Adrenal gland (tissue), 9 donors: ENCODE measurements at regions not wholly inside any gene's neighbourhood (a gene's known extent, or its start where the extent isn't known, plus 50 kb on each side); places are given as distances from the start of the nearest gene placed in this dataset.

Experiments used
- DNase-seq, 7 donors: peaks; one replicate each; pipeline ENCODE4 v3.0.0-alpha.2; 2019 to 2020
- H3K27ac ChIP-seq, 5 donors: fragments of 200-600 bp; sonication (generic) in 4 of 5; 1 replicate in 3 of 5; 2 replicates in 2 of 5; pipeline versions ENCODE4 v1.5.1 to v1.8.0; 2016 to 2020; ENCODE audit warnings: mild to moderate bottlenecking in 1 of 5
- H3K27me3 ChIP-seq: fragments of 200-600 bp; 2 replicates; pipeline ENCODE4 v1.8.0; 2021
- H3K36me3 ChIP-seq, 2 donors: fragments of 200-600 bp; replicated peaks in 1 of 2; 1 replicate in 1 of 2; 2 replicates in 1 of 2; pipeline versions ENCODE4 v1.5.1 to v1.8.0; 2018 to 2022
- H3K4me1 ChIP-seq, 2 donors: fragments of 200-600 bp; replicated peaks in 1 of 2; 1 replicate in 1 of 2; 2 replicates in 1 of 2; pipeline versions ENCODE4 v1.5.1 to v1.8.0; 2018 to 2021
- H3K4me3 ChIP-seq, 4 donors: fragments of 200-600 bp; sonication (generic) in 3 of 4; one replicate each; pipeline ENCODE4 v1.5.1; 2016 to 2018
- H3K9me3 ChIP-seq, 3 donors: fragments of 200-600 bp; sonication (generic) in 1 of 3; replicated peaks in 1 of 3; 1 replicate in 2 of 3; 2 replicates in 1 of 3; pipeline versions ENCODE4 v1.5.1 to v1.8.0; 2016 to 2021
- POLR2A ChIP-seq, 2 donors: fragments of 450-650 bp; IDR thresholded peaks; one replicate each; pipeline ENCODE4 v1.6.1; 2017; ENCODE audit warnings: antibody characterized with exemption in 2 of 2, mild to moderate bottlenecking in 2 of 2, moderate library complexity in 1 of 2
- WGBS, 4 donors: extraction: QIAGEN DNeasy Blood & Tissue Kit in 2 of 4; methylation state at CpG; one replicate each; pipeline versions ENCODE4 v1.1.5 to v1.1.7; 2013 to 2017; 5-methylcytosine and 5-hydroxymethylcytosine counted together
- intact Hi-C, 2 donors: fragments of 100-400 bp; cut with DNase I; formaldehyde crosslinking; loops; one replicate each; pipeline versions ENCODE4 v1.14.1 to v1.15.0; 2022 to 2023
- TF ChIP-seq, protein P1 (sequence below), 6 experiments: fragments of 450-650 bp in 4 of 6; fragments of 200-600 bp in 2 of 6; sonication (generic) in 1 of 6; IDR thresholded peaks; 1 replicate in 5 of 6; 2 replicates in 1 of 6; pipeline versions ENCODE4 v1.5.1 to v1.8.0; 2016 to 2021; ENCODE audit warnings: antibody characterized with exemption in 6 of 6, mild to moderate bottlenecking in 2 of 6, moderate library complexity in 1 of 6
- donor health status: healthy with polysubstance abuse.
- donor health status: Bipolar disorder and iron deficiency.
- donor health status: DM: yes; HTN: yes; CAD: no.
- donor health status: DM: no; HTN: no; CAD: no.
- donor health status: DM: no; HTN: no; CAD: no.

DNA sequence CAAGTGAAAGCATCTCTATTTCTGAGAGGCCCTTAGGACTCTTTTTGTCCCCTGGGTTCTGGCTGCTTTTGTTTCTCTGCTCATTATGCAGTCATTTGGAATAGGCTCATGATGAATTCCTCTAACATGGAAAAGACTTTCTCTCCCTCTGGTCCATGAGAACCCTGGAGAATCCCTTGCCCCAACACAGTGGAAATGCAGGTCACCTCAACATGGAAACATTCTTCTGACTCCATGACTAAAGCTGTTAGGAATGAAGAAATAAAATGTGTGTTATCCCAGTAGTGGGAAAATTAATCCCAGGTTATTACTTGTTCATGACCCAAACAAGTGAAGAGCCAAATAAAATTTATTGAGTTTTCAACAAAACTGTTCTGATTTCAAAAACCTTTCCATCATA, 458.6 kb downstream of the EPM2A start:
- no peak overlapping the region for H3K27ac ChIP-seq
- no peak for DNase-seq
- TF ChIP-seq, protein P1, sequence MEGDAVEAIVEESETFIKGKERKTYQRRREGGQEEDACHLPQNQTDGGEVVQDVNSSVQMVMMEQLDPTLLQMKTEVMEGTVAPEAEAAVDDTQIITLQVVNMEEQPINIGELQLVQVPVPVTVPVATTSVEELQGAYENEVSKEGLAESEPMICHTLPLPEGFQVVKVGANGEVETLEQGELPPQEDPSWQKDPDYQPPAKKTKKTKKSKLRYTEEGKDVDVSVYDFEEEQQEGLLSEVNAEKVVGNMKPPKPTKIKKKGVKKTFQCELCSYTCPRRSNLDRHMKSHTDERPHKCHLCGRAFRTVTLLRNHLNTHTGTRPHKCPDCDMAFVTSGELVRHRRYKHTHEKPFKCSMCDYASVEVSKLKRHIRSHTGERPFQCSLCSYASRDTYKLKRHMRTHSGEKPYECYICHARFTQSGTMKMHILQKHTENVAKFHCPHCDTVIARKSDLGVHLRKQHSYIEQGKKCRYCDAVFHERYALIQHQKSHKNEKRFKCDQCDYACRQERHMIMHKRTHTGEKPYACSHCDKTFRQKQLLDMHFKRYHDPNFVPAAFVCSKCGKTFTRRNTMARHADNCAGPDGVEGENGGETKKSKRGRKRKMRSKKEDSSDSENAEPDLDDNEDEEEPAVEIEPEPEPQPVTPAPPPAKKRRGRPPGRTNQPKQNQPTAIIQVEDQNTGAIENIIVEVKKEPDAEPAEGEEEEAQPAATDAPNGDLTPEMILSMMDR (IDR thresholded peaks at IDR 0.05), result no peak
- TF ChIP-seq POLR2A (IDR thresholded peaks at IDR 0.05), result no peak
- no peaks in the 10 kb centered on the region for H3K9me3 ChIP-seq
- intact Hi-C loops, result no loop called here
- H3K36me3 ChIP-seq, result no peaks in the 10 kb centered on the region
- no peaks in the 10 kb centered on the region for H3K27me3 ChIP-seq
- H3K4me1 ChIP-seq, result no peaks in the 10 kb centered on the region
- no peak overlapping the region for H3K4me3 ChIP-seq

DNA sequence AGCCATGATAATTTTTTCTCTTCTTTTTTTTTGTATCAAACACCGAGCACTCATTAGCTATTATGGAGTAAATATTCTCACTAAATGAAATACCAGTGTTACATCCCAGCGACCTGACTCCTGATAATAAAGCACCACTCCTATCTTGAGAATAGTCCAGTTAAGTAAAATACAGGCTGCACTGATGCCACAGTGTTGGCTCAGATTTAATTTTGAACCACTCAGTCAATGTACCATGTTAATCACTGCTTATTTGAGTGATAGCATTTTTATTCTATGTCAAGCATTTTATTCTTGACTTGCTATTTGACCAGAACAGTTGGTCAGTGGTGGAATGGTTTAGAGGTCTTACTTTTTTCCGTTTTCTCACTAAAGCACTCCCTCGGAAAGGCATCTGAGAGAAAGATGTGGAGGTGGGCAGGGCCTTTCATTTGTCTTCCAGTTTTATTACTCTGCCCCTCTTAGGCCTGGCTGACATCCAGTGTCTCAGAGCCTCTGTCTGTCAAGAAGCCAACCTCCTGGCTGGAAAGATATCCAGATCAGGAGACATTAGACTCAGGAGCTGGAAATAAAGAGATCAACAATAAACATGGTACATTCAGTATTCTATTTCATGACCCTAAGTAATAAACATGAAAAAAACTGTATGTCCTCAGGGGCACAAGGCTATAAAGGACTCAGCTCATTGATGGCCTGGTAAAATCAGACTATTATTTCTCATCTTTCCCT, 457.8 kb downstream of the EPM2A start:
- Histone ChIP-seq H3K27ac (no peak overlapping the region), H3K4me1 (no peaks in the 10 kb centered on the region), H3K4me3 (no peak overlapping the region), H3K36me3 (no peaks in the 10 kb centered on the region), H3K9me3 (no peaks in the 10 kb centered on the region), H3K27me3 (no peaks in the 10 kb centered on the region)
- WGBS, 4 donors, result 83 to 91% (median 88%) methylated on average over 4 of the region's 4 CpGs
- intact Hi-C loops, result no loop called here
- DNase-seq, result no peak
- TF ChIP-seq, protein P1 (IDR thresholded peaks at IDR 0.05), result no peak
- TF ChIP-seq POLR2A (IDR thresholded peaks at IDR 0.05), result no peak

DNA sequence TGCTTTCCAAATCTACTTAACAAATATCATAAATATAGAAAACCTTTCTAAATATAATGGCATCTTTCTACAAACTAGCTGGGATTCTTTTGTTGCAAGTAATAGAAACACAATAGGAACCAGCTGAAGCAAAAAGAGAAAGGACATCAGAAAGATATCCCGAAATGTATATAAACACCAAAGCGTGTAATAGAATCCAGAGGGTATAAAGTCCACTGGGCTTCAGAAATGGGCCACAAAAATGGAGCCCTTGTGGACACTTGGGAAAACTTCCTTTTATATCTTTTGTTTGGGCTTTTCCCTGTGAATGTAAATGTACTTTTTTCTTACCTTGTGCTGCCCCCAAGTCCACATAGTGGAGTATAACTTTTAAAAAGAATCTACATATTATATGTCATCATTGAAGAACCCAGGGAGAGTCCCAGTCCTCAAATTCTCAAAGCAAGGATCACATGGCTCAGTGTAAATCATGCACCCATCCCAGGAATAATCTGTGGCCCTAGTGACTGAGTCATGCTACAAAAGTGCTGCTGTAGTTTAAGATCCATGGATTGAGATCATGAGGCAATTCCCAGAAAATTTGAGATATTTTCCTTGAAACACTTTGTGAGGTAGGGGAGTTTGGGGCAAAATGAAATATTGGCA, 457.0 kb downstream of the EPM2A start:
- WGBS, 4 donors, result 85 to 89% (median 88%) methylated on average over 2 of the region's 2 CpGs
- DNase-seq, result no peak
- intact Hi-C loops, result no loop called here

DNA sequence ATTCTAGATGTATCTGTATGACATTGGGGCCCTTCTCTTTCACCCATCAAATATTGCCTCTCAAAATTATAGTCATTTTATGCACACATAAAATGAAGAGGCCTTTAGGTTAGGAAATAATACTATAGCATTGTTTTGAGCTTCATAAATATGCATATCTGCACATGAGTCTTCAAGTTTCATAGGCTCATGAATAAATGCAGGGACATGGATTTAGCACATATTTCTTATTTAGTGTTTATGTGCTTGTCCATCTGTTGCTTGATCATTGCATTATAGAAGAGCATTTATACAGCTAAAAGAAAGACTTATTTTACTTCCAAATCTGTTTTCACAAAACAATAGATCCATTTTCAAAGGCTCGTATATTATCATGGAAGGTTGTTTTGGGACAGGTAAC, 455.8 kb downstream of the EPM2A start:
- Histone ChIP-seq H3K4me1 (no peaks in the 10 kb centered on the region), H3K4me3 (no peak overlapping the region), H3K27ac (no peak overlapping the region), H3K9me3 (no peaks in the 10 kb centered on the region), H3K27me3 (no peaks in the 10 kb centered on the region), H3K36me3 (no peaks in the 10 kb centered on the region)
- TF ChIP-seq, protein P1 (IDR thresholded peaks at IDR 0.05), result no peak
- TF ChIP-seq POLR2A (IDR thresholded peaks at IDR 0.05), result no peak
- WGBS, 4 donors, result 93 to 94% (median 93%) methylated on average over 1 of the region's 1 CpG
- intact Hi-C loops, result no loop called here
- DNase-seq, result no peak

More for the DNA sequence above, 457.0 kb downstream of the EPM2A start:
- no peaks in the 10 kb centered on the region for H3K36me3 ChIP-seq
- no peaks in the 10 kb centered on the region for H3K4me1 ChIP-seq
- H3K4me3 ChIP-seq, result no peak overlapping the region
- H3K9me3 ChIP-seq, result no peaks in the 10 kb centered on the region
- no peak for TF ChIP-seq POLR2A (IDR thresholded peaks at IDR 0.05)
- TF ChIP-seq, protein P1 (IDR thresholded peaks at IDR 0.05), result no peak
- H3K27me3 ChIP-seq, result no peaks in the 10 kb centered on the region
- no peak overlapping the region for H3K27ac ChIP-seq
